ENCODE measurements at regions not wholly inside any gene's neighbourhood (a gene's known extent, or its start where the extent isn't known, plus 50 kb on each side); places are given as distances from the start of the nearest gene placed in this dataset.

GRCh38 chr13:104949840-104950740 lies 1585.4 kb downstream of the EFNB2 start:
- TF ChIP-seq, protein P1, sequence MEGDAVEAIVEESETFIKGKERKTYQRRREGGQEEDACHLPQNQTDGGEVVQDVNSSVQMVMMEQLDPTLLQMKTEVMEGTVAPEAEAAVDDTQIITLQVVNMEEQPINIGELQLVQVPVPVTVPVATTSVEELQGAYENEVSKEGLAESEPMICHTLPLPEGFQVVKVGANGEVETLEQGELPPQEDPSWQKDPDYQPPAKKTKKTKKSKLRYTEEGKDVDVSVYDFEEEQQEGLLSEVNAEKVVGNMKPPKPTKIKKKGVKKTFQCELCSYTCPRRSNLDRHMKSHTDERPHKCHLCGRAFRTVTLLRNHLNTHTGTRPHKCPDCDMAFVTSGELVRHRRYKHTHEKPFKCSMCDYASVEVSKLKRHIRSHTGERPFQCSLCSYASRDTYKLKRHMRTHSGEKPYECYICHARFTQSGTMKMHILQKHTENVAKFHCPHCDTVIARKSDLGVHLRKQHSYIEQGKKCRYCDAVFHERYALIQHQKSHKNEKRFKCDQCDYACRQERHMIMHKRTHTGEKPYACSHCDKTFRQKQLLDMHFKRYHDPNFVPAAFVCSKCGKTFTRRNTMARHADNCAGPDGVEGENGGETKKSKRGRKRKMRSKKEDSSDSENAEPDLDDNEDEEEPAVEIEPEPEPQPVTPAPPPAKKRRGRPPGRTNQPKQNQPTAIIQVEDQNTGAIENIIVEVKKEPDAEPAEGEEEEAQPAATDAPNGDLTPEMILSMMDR (IDR thresholded peaks at IDR 0.05) = no peak
- no peak for TF ChIP-seq POLR2A (IDR thresholded peaks at IDR 0.05)
